ENCODE measurements at regions not wholly inside any gene's neighbourhood (a gene's known extent, or its start where the extent isn't known, plus 50 kb on each side); places are given as distances from the start of the nearest gene placed in this dataset.

DNA sequence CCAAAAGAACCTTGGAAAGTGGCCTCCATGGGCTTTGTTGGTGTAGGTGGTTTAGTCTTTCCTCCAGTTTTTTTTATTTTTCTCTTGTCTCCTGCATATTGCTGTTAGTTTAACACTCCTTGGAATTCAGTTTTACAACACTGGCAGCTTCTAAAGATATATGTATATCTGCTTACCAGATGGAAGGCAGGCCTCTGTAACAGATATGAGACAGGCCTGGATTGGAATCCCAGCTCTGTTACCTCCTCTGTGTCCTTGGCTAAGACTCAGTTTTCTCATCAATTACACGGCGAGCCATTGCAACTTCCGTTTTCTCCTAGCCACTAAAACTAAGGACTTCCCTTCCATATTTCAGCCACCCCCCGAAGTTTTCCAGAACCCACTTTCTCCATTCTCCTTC lies 133.4 kb upstream of the SMAD1 start:
- Histone ChIP-seq H3K79me2 (no peaks in the 10 kb centered on the region), H2AFZ (peak overlapping the region; percentile 17), H3K27me3 (no peaks in the 10 kb centered on the region), H3K9me3 (ENCODE audit: low read depth) (no peaks in the 10 kb centered on the region), H3K36me3 (replicated peaks; ENCODE audit: insufficient read depth, low read depth) (no peaks in the 10 kb centered on the region), H3K27ac (no peak overlapping the region), H3K9me2 (replicated peaks; ENCODE audit: insufficient read depth) (no peaks in the 10 kb centered on the region), H3K4me3 (no peak overlapping the region), H3K4me1 (ENCODE audit: insufficient read depth) (peaks cover 11% of the 10 kb centered on the region), H3K4me2 (no peak overlapping the region), H4K20me1 (ENCODE audit: insufficient read depth, poor library complexity, severe bottlenecking) (no peaks in the 10 kb centered on the region)
- DNase-seq (ENCODE audit: low spot score), result no peak
- 66% methylated on average over 4 of the region's 4 CpGs for WGBS (ENCODE audit: low lambda C conversion rate, missing lambda C conversion rate)
- TF ChIP-seq EZH2 (IDR thresholded peaks at IDR 0.05; ENCODE audit: borderline replicate concordance), result no peak
- no peak for TF ChIP-seq EZH2phosphoT487 (IDR thresholded peaks at IDR 0.05; ENCODE audit: low read depth, severe bottlenecking, unreplicated experiment)

DNA sequence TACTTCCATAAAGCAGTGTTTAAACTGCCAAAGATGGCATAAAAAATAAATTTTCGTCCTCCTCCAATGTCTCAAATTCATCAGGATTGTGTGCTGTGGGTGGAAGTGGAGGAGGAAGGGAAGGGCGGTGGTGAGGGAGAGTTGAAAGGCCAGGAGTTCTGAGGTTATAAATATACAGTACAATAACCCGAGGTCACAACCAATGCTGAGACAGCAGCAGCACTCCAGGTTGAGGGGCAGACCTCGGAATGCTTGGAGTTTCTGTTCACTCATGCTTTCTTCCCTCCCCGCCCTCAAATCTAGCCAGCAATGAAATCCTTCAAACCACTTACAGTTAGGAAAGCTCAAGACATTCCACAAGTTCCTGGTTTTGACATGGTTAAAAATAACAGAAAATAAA lies 134.0 kb upstream of the SMAD1 start:
- no peaks in the 10 kb centered on the region for H4K20me1 ChIP-seq (ENCODE audit: insufficient read depth, poor library complexity, severe bottlenecking)
- no peaks in the 10 kb centered on the region for H3K79me2 ChIP-seq
- 62% methylated on average over 5 of the region's 5 CpGs for WGBS (ENCODE audit: low lambda C conversion rate, missing lambda C conversion rate)
- H3K9me2 ChIP-seq (replicated peaks; ENCODE audit: insufficient read depth), result no peaks in the 10 kb centered on the region
- DNase-seq (ENCODE audit: low spot score), result no peak
- H3K27me3 ChIP-seq, result no peaks in the 10 kb centered on the region
- H3K4me2 ChIP-seq, result no peak overlapping the region
- H3K4me1 ChIP-seq (ENCODE audit: insufficient read depth), result peaks cover 11% of the 10 kb centered on the region
- no peak overlapping the region for H3K4me3 ChIP-seq
- TF ChIP-seq EZH2phosphoT487 (IDR thresholded peaks at IDR 0.05; ENCODE audit: low read depth, severe bottlenecking, unreplicated experiment) (no peak), EZH2 (IDR thresholded peaks at IDR 0.05; ENCODE audit: borderline replicate concordance) (no peak)
- TF ChIP-seq, protein P1, sequence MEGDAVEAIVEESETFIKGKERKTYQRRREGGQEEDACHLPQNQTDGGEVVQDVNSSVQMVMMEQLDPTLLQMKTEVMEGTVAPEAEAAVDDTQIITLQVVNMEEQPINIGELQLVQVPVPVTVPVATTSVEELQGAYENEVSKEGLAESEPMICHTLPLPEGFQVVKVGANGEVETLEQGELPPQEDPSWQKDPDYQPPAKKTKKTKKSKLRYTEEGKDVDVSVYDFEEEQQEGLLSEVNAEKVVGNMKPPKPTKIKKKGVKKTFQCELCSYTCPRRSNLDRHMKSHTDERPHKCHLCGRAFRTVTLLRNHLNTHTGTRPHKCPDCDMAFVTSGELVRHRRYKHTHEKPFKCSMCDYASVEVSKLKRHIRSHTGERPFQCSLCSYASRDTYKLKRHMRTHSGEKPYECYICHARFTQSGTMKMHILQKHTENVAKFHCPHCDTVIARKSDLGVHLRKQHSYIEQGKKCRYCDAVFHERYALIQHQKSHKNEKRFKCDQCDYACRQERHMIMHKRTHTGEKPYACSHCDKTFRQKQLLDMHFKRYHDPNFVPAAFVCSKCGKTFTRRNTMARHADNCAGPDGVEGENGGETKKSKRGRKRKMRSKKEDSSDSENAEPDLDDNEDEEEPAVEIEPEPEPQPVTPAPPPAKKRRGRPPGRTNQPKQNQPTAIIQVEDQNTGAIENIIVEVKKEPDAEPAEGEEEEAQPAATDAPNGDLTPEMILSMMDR (IDR thresholded peaks at IDR 0.05; ENCODE audit: poor library complexity), result no peak
- no peaks in the 10 kb centered on the region for H3K9me3 ChIP-seq (ENCODE audit: low read depth)
- H2AFZ ChIP-seq, result no peak overlapping the region
- H3K27ac ChIP-seq, result no peak overlapping the region
- no peaks in the 10 kb centered on the region for H3K36me3 ChIP-seq (replicated peaks; ENCODE audit: insufficient read depth, low read depth)

DNA sequence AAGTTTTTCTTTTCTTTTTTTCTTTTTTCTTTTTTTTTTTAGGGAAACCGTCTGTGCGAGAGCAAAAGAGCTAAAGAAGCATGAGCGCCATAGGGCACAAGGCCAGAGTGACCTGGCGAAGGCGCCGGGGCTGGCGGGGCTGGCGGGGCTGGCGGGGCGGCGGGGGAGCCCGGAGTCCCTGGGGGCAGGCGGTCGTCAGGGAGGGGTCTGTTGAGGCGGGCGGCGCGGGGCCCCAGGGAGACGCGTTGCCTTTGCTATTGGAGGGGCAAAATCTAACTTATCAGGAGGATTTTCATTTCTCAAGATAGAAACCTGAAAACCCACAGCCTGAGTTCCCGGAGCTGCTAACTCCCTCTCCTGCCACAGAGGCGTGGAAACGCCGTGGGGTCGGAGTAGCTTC lies 135.6 kb upstream of the SMAD1 start:
- DNase-seq (ENCODE audit: low spot score), result no peak
- H3K4me1 ChIP-seq (ENCODE audit: insufficient read depth), result peaks cover 11% of the 10 kb centered on the region
- no peak overlapping the region for H3K27ac ChIP-seq
- no peaks in the 10 kb centered on the region for H3K9me2 ChIP-seq (replicated peaks; ENCODE audit: insufficient read depth)
- no peak overlapping the region for H3K4me3 ChIP-seq
- 93% methylated on average over 12 of the region's 25 CpGs for WGBS (ENCODE audit: low lambda C conversion rate, missing lambda C conversion rate)
- H3K27me3 ChIP-seq, result no peaks in the 10 kb centered on the region
- no peaks in the 10 kb centered on the region for H3K79me2 ChIP-seq
- no peaks in the 10 kb centered on the region for H4K20me1 ChIP-seq (ENCODE audit: insufficient read depth, poor library complexity, severe bottlenecking)
- no peak for TF ChIP-seq EZH2phosphoT487 (IDR thresholded peaks at IDR 0.05; ENCODE audit: low read depth, severe bottlenecking, unreplicated experiment)
- no peak for TF ChIP-seq EZH2 (IDR thresholded peaks at IDR 0.05; ENCODE audit: borderline replicate concordance)
- TF ChIP-seq, protein P1 (IDR thresholded peaks at IDR 0.05; ENCODE audit: poor library complexity), result no peak
- H3K9me3 ChIP-seq (ENCODE audit: low read depth), result no peaks in the 10 kb centered on the region
- H3K36me3 ChIP-seq (replicated peaks; ENCODE audit: insufficient read depth, low read depth), result no peaks in the 10 kb centered on the region
- H3K4me2 ChIP-seq, result no peak overlapping the region
- no peak overlapping the region for H2AFZ ChIP-seq

DNA sequence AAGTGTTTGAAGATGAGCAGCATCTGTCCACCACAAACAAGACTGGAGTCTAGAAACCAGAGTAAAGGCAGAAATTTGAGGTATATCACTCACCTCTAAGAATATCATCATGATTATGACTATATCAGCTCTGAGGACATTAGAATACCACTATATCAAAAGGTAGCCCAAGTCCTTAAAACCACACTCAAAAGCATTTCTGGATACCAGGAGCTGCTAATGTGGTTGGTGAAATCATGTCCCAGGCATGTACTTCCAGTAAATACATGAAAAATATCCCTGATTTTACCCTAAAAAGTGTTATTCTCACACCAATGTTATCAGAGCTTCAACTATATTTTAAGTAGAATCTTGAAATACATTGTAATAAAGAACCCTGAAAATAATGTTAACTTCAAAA lies 136.3 kb upstream of the SMAD1 start:
- TF ChIP-seq, protein P1 (IDR thresholded peaks at IDR 0.05; ENCODE audit: poor library complexity), result no peak
- TF ChIP-seq EZH2 (IDR thresholded peaks at IDR 0.05; ENCODE audit: borderline replicate concordance) (no peak), EZH2phosphoT487 (IDR thresholded peaks at IDR 0.05; ENCODE audit: low read depth, severe bottlenecking, unreplicated experiment) (no peak)
- Histone ChIP-seq H3K4me3 (no peak overlapping the region), H4K20me1 (ENCODE audit: insufficient read depth, poor library complexity, severe bottlenecking) (no peaks in the 10 kb centered on the region), H3K4me1 (ENCODE audit: insufficient read depth) (peaks cover 11% of the 10 kb centered on the region), H3K4me2 (no peak overlapping the region), H3K79me2 (no peaks in the 10 kb centered on the region), H3K36me3 (replicated peaks; ENCODE audit: insufficient read depth, low read depth) (no peaks in the 10 kb centered on the region), H3K27me3 (no peaks in the 10 kb centered on the region), H3K27ac (no peak overlapping the region), H3K9me2 (replicated peaks; ENCODE audit: insufficient read depth) (no peaks in the 10 kb centered on the region), H2AFZ (no peak overlapping the region), H3K9me3 (ENCODE audit: low read depth) (no peaks in the 10 kb centered on the region)
- DNase-seq (ENCODE audit: low spot score), result no peak

Measured in hepatocyte (in vitro differentiated cells).